HG03565 (cell line): ENCODE measurements at regions not wholly inside any gene's neighbourhood (a gene's known extent, or its start where the extent isn't known, plus 50 kb on each side); places are given as distances from the start of the nearest gene placed in this dataset.
"Not testable (repeated sequence)": the region's sequence is repeated elsewhere in the genome, so short reads cannot be mapped to it uniquely, and the experiment has no call there.

Source experiments
- ATAC-seq: cut with Tn5 transposase; IDR thresholded peaks from one replicate; pipeline ENCODE4 v1.9.1; 2021; ENCODE audit warnings: mild to moderate bottlenecking, moderate library complexity; ENCODE audit not compliant: unreplicated experiment

DNA sequence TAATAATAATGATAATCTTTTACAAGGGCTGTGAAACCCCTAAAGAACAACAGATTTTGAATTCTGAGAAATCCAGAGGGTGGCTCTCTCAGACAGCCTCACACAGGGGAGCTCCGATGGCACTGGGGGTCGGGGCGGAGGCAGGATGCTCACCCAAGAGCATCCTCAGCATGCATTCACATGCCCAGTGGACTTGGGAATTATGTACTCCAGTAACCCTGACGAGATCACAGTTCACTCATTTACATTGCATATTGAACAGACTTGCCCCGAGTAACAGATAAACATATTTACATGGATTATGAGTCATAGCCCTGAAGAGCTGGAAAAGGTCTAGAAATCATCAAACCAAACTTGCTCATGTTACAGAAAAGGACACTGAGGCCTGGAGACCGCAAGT lies 482.7 kb upstream of the JARID2 start:
- no peak for ATAC-seq

DNA sequence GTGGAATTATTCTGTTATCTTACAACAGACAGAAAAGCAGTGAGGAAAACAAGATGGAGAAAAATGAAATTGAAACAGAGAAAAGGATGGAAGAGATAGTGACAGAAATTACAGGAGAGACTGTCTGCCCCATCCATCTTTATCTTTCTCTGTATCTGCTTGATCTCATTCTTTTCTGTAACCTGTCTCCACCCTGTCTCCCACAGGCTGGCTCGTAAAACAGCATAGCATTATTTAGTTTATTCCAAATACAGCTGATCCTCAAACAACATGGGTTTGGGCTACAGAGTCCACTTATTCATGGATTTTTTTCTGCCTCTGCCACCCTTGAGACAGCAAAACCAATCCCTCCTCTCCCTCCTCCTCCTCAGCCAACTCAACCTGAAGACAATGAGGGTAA lies 482.3 kb upstream of the JARID2 start:
- ATAC-seq, result no peak

DNA sequence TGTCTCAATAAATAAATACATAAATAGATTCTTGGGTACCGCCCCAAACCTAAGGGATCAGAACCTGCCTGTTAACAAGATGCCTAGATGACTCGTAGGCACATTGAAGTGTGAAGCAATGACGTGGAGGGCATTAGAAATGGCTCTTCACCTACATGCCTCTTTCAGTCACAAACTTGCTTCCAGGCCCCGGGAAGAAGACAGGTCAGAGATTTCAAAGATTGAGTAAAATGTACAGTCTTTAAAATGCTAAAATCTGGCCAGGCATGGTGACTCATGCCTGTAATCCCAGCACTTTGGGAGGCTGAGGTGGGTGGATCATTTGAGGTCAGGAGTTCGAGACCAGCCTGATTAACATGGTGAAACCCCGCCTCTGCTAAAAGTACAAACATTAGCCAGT lies 480.8 kb upstream of the JARID2 start:
- no peak for ATAC-seq

DNA sequence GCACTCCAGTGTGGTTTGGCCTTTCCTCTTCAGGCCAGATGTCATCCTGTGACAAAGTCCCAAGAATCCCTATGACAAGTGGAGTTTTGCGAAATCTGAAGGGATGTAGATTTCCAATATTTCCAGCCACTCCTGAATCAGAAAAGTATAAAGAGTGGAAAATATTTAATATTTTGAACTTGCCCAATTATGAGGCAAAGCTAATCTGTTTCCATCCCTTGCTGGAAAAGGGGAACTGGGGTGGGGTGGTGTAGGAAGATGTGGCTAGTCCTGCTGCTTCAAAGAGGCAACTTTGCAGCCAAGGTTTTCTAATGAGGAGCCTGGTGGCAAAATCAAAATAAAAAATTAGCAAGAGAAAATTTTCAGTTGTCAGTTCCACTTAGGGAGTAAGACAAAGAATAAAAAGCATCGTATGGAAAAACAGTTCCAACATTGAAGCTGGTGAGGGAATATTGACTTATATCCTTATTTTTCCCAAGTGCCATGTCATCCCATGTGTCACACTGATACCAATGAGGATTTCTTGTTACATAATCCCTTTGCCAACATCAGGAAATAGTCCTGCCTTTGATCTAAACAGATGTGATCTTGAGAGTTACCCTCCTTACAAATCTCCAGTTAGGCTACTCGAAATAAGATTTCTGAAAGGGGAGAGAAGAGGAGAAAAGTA lies 480.0 kb upstream of the JARID2 start:
- ATAC-seq, result no peak

- ATAC-seq, result no peak
Observed at GRCh38 chr6:14766391-14766994, 479.4 kb upstream of the JARID2 start.

DNA sequence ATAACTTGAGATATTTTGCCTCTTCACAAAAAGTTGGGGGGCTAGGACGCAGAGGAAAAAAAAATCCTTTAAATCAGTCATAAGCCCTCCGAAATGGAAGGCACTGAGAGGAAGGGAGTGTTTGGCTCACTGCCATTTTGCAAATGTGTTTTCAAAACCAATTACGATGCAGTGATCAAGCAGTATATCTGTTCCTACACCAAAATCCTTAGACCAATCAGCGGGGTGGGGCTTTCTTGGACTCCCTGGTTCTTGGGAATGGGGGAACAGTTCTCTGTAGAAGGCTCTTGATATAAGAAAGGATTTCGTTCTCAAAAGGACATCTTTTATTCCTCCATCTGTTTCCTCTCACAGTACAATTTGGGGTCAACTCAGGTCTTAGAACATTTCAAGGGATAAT lies 478.6 kb upstream of the JARID2 start:
- no peak for ATAC-seq

GRCh38 chr6:14770040-14770439 lies 475.8 kb upstream of the JARID2 start:
- ATAC-seq, result no peak

DNA sequence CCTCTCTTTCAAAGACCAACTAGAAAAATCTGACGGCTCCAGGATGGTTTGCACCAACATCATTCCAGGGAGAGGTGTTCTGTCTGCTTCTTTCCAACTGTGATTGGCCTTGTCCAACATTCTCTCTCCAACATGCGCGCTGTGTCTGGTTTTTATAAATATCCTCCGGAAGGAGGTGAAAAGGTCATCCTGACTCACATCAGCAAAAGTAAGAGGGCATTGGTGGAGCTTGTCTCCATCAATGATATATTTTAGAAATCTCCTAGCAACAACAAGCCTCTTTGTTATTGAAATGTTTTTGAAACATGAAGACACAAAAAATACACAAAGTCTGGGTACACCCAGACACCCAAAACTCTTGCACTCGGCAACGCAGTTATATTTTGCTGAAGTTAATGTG lies 475.3 kb upstream of the JARID2 start:
- no peak for ATAC-seq

DNA sequence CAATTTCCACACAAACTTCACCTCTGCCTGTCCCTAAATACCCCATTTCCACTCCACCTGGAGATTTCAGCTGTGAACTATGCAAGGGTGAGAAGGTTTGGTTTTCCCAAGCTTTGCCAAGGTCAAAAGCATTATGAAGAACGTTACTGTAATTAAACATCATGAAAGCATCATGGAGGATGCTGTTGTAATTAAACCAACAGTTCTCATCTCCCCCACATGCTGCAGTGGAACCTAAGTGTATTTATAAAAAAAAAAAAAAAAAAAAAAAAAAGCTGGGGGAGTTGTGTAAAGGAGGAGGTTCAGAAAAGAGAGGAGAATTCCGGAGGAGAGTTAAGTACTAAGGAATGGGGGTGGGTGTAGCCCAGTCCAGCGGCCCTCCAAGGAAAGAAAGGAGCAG lies 474.9 kb upstream of the JARID2 start:
- no peak for ATAC-seq

DNA sequence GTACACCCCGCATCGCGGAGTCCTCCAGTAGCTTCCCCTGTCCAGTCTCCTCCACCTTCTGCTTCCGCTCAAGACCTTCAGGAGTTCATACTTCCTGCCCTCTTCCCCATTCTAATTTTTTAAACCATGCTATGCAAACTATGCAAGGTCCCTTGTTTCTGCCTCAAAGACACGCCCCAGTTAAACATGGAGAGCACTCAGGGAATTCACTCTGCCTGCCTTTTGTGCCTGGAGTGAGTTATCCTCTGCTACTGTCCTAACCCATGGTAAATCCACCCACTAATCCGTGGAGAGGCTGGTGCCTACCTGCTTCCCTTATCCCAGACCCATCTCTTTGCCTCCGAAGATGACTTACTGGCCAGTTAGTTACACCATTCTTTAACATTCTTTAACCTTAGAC lies 473.7 kb upstream of the JARID2 start:
- no peak for ATAC-seq

DNA sequence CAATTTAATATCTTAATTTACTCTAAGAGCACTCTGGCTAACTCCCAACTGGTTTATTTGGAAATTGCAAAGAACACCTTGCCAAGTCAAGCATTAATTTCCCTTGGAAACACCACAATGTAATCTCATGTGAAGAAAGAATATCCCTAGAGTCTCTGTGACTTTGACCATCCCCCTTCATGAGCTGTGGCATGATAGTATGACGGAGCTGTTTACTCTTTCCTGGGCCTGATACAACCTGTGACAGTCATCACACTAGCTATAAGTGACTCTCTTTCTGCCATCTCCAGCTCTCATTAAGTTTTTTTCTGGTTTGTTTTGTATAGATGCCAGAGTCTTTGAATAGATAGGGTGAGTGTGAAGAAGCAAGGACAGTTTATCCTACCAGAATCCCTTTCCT lies 470.3 kb upstream of the JARID2 start:
- ATAC-seq, result no peak

DNA sequence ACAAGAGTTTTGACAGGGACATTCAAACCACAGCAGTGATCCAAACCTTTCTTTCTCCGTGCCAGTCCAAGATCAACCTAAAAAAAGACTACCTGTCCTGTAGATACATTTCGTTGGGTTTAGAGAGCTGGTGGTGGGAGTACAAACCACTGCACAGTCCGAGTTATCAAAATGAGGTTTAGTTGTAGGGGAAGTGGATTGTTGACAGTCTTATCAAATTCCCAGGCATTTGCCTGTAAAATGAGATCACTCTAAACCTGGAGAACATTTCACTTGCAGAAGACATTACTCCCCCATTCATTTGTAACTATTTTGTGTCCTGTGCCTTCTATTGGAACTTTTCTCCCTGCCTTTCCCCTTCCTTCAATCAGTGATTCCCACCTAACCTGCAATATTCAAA lies 469.6 kb upstream of the JARID2 start:
- no peak for ATAC-seq

GRCh38 chr6:14781772-14782525 lies 463.9 kb upstream of the JARID2 start:
- no peak for ATAC-seq

DNA sequence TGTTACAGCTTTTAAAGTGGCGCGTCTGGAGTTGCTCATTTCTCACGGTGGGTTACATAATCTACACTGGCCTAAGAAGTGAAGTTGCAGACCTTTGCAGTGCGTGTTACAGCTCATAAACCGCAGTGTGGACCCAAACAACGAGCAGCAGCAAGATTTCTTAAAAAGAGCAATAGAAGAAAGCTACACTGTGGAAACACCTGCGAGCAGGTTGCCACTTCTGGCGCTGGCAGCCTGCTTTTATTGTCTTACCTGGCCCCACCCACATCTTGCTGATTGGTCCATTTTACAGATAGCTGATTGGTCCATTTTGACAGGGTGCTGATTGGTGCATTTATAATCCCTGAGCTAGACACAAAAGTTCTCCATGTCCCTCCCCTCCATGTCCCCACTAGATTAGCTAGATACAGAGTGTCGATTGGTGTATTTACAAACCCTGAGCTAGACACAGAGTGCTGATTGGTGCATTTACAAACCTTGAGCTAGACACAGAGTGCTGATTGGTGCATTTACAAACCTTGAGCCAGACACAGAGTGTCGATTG lies 462.9 kb upstream of the JARID2 start:
- not testable (repeated sequence) for ATAC-seq

- no peak for ATAC-seq
Observed at GRCh38 chr6:14783594-14783993, 462.3 kb upstream of the JARID2 start.

DNA sequence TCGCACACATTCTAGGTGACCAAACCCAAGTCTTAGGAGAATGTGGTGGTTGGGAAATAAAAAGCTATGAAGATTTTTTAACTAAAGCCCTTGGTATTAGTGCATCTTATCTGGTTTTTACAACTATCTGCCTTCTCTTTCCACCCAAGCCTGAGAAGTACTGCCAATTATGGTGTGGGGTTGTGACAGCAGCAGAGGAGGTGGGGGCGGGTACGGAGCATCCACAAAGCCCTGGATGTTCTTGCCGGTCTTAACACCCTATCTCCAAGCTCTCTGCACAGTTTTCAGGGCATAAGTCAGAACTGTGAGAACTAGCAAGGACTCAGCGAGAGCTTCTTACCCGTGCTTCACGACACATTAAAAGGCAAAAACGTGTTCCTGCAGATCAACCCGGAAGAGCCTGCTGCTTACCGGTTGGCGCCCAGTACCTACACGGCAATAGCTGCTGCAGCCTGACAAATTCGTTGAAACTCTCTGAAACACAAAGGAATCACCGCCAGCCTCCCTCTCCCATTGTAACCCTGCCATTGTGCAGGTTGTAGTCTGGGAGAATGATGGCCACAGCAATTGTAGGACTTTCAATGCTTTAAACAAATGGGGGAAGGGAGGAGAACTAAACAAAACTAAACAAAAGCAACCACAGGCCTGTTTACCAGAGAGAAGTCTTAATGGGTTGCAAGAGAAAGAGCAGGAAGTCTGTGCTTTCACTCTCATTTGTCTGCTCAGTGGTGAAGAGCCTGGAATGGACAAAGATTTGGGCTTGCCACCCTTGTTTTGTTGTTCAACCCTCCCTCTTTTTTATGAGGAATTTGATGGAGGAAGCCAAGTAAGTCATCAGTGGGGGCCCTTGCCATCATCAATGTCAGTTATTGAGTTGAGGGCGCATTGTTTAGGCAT lies 461.0 kb upstream of the JARID2 start:
- ATAC-seq, result no peak

DNA sequence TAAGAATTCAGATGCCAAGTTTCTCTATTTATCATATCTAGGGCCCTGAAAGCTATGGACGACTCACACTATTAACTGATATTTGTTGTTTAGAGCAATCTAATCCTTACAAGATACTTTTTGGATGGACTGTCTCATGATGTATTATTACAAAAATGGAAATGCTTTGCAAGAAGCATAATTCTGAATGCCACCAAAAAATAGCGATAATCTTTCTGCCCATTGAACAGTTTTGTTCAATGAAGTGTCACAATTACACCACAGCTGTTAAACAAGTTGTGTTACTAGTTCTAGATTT lies 460.4 kb upstream of the JARID2 start:
- ATAC-seq, result no peak

DNA sequence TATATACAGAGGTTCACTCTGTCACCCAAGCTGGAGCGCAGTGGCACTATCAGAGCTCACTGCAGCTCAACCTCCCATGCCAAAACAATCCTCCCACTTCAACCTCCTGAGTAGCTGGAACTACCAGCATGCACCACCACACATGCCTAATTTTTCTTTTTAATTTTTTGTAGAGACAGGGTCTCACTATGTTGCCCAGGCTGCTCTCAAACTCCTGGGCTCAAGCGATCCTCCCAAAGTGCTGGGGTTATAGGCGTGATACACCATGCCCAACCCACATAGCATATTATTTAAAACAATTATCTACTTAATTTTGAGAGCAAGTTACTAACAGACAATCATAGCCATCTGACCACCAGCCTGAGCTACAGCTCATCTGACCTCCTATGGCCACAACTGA lies 459.9 kb upstream of the JARID2 start:
- no peak for ATAC-seq

DNA sequence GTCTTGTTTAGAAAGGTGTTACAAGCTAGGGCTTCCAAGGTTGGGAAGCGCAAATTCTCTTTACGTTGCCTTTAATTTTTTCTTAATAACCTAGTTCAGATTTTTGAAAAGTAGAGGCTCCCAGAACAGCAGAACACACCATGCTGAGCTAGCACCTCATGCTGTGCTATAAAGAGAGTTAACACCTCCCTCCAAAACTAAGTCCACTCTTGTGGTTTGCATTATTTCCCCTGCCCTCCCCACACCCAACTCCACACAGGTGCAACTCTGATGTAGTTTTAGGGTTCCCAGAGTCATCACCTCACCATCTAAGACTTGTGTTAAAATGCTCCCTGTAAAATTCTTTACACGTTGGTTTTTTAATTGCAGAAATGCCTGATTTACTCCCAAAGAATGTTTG lies 459.4 kb upstream of the JARID2 start:
- no peak for ATAC-seq

DNA sequence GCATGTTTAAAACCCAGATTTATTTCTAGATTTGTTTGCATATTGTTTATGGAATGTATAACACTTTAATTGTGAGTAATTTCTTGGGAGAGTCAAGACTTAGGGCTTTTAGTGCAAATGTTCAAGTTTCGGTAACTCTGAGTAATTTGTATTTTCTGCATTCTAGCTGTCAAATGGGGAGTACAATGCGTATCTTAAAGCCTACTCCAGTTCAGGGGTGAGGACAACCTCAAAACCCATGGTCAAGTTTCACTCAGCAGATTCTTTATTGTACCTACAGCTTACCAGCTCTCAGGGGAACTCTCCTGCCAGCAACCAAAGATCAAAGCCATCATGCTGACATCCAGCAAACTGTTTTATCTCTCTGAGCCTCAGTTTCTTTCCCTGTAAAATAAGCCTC lies 458.6 kb upstream of the JARID2 start:
- no peak for ATAC-seq

GRCh38 chr6:14787677-14788076 lies 458.2 kb upstream of the JARID2 start:
- ATAC-seq, result no peak
